ENCODE measurements at regions not wholly inside any gene's neighbourhood (a gene's known extent, or its start where the extent isn't known, plus 50 kb on each side); places are given as distances from the start of the nearest gene placed in this dataset.
"Not testable (repeated sequence)": the region's sequence is repeated elsewhere in the genome, so short reads cannot be mapped to it uniquely, and the experiment has no call there.

GRCh38 chr15:66997212-66997611 is 68.2 kb upstream of the SMAD3 start:
- intact Hi-C loops (cut with DNase I), result no loop called here
- TF ChIP-seq EP300 (IDR thresholded peaks at IDR 0.05) (no peak), POLR2A (IDR thresholded peaks at IDR 0.05) (no peak), CTCF (IDR thresholded peaks at IDR 0.05) (no peak), POLR2AphosphoS5 (IDR thresholded peaks at IDR 0.05) (no peak)
- Histone ChIP-seq H3K36me3 (no peaks in the 10 kb centered on the region), H3K27ac (no peak overlapping the region), H3K27me3 (no peaks in the 10 kb centered on the region), H3K4me3 (no peak overlapping the region), H3K9me3 (no peaks in the 10 kb centered on the region), H3K4me1 (no peaks in the 10 kb centered on the region)
- no peak for DNase-seq
- WGBS, 2 donors, result 58 to 75% methylated on average over 3 of the region's 3 CpGs

GRCh38 chr15:66998234-66998633 is 67.2 kb upstream of the SMAD3 start:
- H3K36me3 ChIP-seq; intact Hi-C loops (cut with DNase I); H3K9me3 ChIP-seq; H3K27ac ChIP-seq; H3K4me1 ChIP-seq; H3K4me3 ChIP-seq; DNase-seq; H3K27me3 ChIP-seq: not testable (repeated sequence)
- WGBS, 2 donors, result 94 to 98% methylated on average over 1 of the region's 1 CpG

- DNase-seq, result no peak
- Histone ChIP-seq H3K4me1 (no peaks in the 10 kb centered on the region), H3K27me3 (no peaks in the 10 kb centered on the region), H3K9me3 (no peaks in the 10 kb centered on the region), H3K36me3 (no peaks in the 10 kb centered on the region), H3K27ac (no peak overlapping the region), H3K4me3 (no peak overlapping the region)
- TF ChIP-seq POLR2AphosphoS5 (IDR thresholded peaks at IDR 0.05) (no peak), CTCF (IDR thresholded peaks at IDR 0.05) (no peak), EP300 (IDR thresholded peaks at IDR 0.05) (no peak), POLR2A (IDR thresholded peaks at IDR 0.05) (no peak)
- 66 to 80% methylated on average over 1 of the region's 1 CpG for WGBS, 2 donors
- intact Hi-C loops (cut with DNase I), result no loop called here
These were observed 66.1 kb upstream of the SMAD3 start for GRCh38 chr15:66999046-66999968.

GRCh38 chr15:67000896-67001295 is 64.5 kb upstream of the SMAD3 start:
- 96 to 97% methylated on average over 14 of the region's 14 CpGs for WGBS, 2 donors
- no peak overlapping the region for H3K27ac ChIP-seq
- no peak overlapping the region for H3K4me3 ChIP-seq
- TF ChIP-seq POLR2A (IDR thresholded peaks at IDR 0.05) (no peak), CTCF (IDR thresholded peaks at IDR 0.05) (no peak), EP300 (IDR thresholded peaks at IDR 0.05) (no peak)
- H3K4me1 ChIP-seq, result no peaks in the 10 kb centered on the region
- H3K9me3 ChIP-seq, result no peaks in the 10 kb centered on the region
- H3K36me3 ChIP-seq, result no peaks in the 10 kb centered on the region
- DNase-seq, result no peak
- intact Hi-C loops (cut with DNase I), result no loop called here
- H3K27me3 ChIP-seq, result no peaks in the 10 kb centered on the region

GRCh38 chr15:67002368-67002767 is 63.0 kb upstream of the SMAD3 start:
- intact Hi-C loops (cut with DNase I), result no loop called here
- no peak overlapping the region for H3K27ac ChIP-seq
- TF ChIP-seq EP300 (IDR thresholded peaks at IDR 0.05), result no peak
- no peak for TF ChIP-seq POLR2A (IDR thresholded peaks at IDR 0.05)
- TF ChIP-seq POLR2AphosphoS5 (IDR thresholded peaks at IDR 0.05), result no peak
- TF ChIP-seq CTCF (IDR thresholded peaks at IDR 0.05), result no peak
- no peaks in the 10 kb centered on the region for H3K36me3 ChIP-seq
- H3K4me3 ChIP-seq, result no peak overlapping the region
- H3K9me3 ChIP-seq, result no peaks in the 10 kb centered on the region
- DNase-seq, result no peak
- no peaks in the 10 kb centered on the region for H3K27me3 ChIP-seq
- H3K4me1 ChIP-seq, result no peaks in the 10 kb centered on the region
